Islet of Langerhans (tissue), 1 donor: ENCODE measurements at regions not wholly inside any gene's neighbourhood (a gene's known extent, or its start where the extent isn't known, plus 50 kb on each side); places are given as distances from the start of the nearest gene placed in this dataset.

Experiments
- FAIRE-seq: peaks from one replicate; lab custom pipeline; 2011; peaks lifted over from hg19 to GRCh38; lab: Jason Lieb, UNC

- no peak for FAIRE-seq
Measured at GRCh38 chr7:51778121-51778520, 461.5 kb upstream of the COBL start.

- FAIRE-seq, result no peak
Measured at GRCh38 chr7:51774178-51774577, 457.6 kb upstream of the COBL start.

GRCh38 chr7:51772190-51772589, 455.6 kb upstream of the COBL start:
- FAIRE-seq, result no peak

- no peak for FAIRE-seq
Measured at GRCh38 chr7:51764976-51765375, 448.4 kb upstream of the COBL start.

GRCh38 chr7:51759985-51760384, 443.4 kb upstream of the COBL start:
- FAIRE-seq, result no peak

GRCh38 chr7:51757960-51758359, 441.4 kb upstream of the COBL start:
- FAIRE-seq, result no peak

- no peak for FAIRE-seq
Measured at GRCh38 chr7:51732951-51733350, 416.3 kb upstream of the COBL start.

GRCh38 chr7:51732116-51732515, 415.5 kb upstream of the COBL start:
- FAIRE-seq, result no peak

GRCh38 chr7:51731075-51731474, 414.5 kb upstream of the COBL start:
- no peak for FAIRE-seq

GRCh38 chr7:51727441-51727840, 410.8 kb upstream of the COBL start:
- FAIRE-seq, result no peak

- no peak for FAIRE-seq
Measured at GRCh38 chr7:51706851-51707250, 390.2 kb upstream of the COBL start.

- FAIRE-seq, result no peak
Measured at GRCh38 chr7:51705701-51706100, 389.1 kb upstream of the COBL start.

- FAIRE-seq, result no peak
Measured at GRCh38 chr7:51702673-51703072, 386.1 kb upstream of the COBL start.

GRCh38 chr7:51701935-51702334, 385.3 kb upstream of the COBL start:
- no peak for FAIRE-seq

- FAIRE-seq, result no peak
Measured at GRCh38 chr7:51700593-51701215, 384.1 kb upstream of the COBL start.

- no peak for FAIRE-seq
Measured at GRCh38 chr7:51693258-51693657, 376.6 kb upstream of the COBL start.

GRCh38 chr7:51689547-51689946, 372.9 kb upstream of the COBL start:
- no peak for FAIRE-seq

- FAIRE-seq, result no peak
Measured at GRCh38 chr7:51685794-51686193, 369.2 kb upstream of the COBL start.

GRCh38 chr7:51680594-51681399, 364.2 kb upstream of the COBL start:
- FAIRE-seq, result no peak

GRCh38 chr7:51679358-51679757, 362.7 kb upstream of the COBL start:
- FAIRE-seq, result no peak

- no peak for FAIRE-seq
Measured at GRCh38 chr7:51666751-51667150, 350.1 kb upstream of the COBL start.

- no peak for FAIRE-seq
Measured at GRCh38 chr7:51666266-51666665, 349.7 kb upstream of the COBL start.

GRCh38 chr7:51665045-51665780, 348.6 kb upstream of the COBL start:
- FAIRE-seq, result no peak
